ENCODE measurements at regions not wholly inside any gene's neighbourhood (a gene's known extent, or its start where the extent isn't known, plus 50 kb on each side); places are given as distances from the start of the nearest gene placed in this dataset.

- no peak for TF ChIP-seq CTCF (IDR thresholded peaks at IDR 0.05)
- no peak for TF ChIP-seq POLR2AphosphoS5 (IDR thresholded peaks at IDR 0.05)
These were observed 199.5 kb downstream of the SH2D4B start for GRCh38 chr10:80737209-80737608.
